Tibial nerve (tissue), 4 donors: ENCODE measurements at regions not wholly inside any gene's neighbourhood (a gene's known extent, or its start where the extent isn't known, plus 50 kb on each side); places are given as distances from the start of the nearest gene placed in this dataset.

Experiments
- CTCF ChIP-seq, 5 experiments: fragments of 200-600 bp in 3 of 5; fragments of 450-650 bp in 2 of 5; sonication (generic) in 3 of 5; IDR thresholded peaks; one replicate each; pipeline ENCODE4 v1.5.1; 2016 to 2019; ENCODE audit warnings: antibody characterized with exemption in 5 of 5, mild to moderate bottlenecking in 3 of 5, moderate library complexity in 2 of 5
- EP300 ChIP-seq, 2 donors: sonication (generic); formaldehyde crosslinking; IDR thresholded peaks; one replicate each; pipeline ENCODE4 v1.6.1; 2017; ENCODE audit warnings: antibody characterized with exemption in 2 of 2, mild to moderate bottlenecking in 1 of 2
- POLR2A ChIP-seq, 2 donors: fragments of 450-650 bp; IDR thresholded peaks; one replicate each; pipeline ENCODE4 v1.6.1; 2017; ENCODE audit warnings: antibody characterized with exemption in 2 of 2, mild to moderate bottlenecking in 2 of 2, moderate library complexity in 2 of 2

- no peak for TF ChIP-seq CTCF (IDR thresholded peaks at IDR 0.05)
- TF ChIP-seq POLR2A (IDR thresholded peaks at IDR 0.05): no peak
- TF ChIP-seq EP300 (IDR thresholded peaks at IDR 0.05): no peak
Observed at GRCh38 chr7:10727636-10728035, 246.0 kb upstream of the PHF14 start.
